Gastroesophageal sphincter (tissue), 3 donors: ENCODE measurements at regions not wholly inside any gene's neighbourhood (a gene's known extent, or its start where the extent isn't known, plus 50 kb on each side); places are given as distances from the start of the nearest gene placed in this dataset.

Source experiments
- CTCF ChIP-seq, 4 experiments: fragments of 200-600 bp in 2 of 4; fragments of 450-650 bp in 2 of 4; sonication (generic) in 1 of 4; IDR thresholded peaks; one replicate each; pipeline ENCODE4 v1.5.1; 2017 to 2019; ENCODE audit warnings: antibody characterized with exemption in 4 of 4, mild to moderate bottlenecking in 2 of 4, moderate library complexity in 2 of 4
- EP300 ChIP-seq: sonication (generic); formaldehyde crosslinking; IDR thresholded peaks from one replicate; pipeline ENCODE4 v1.6.1; 2017; ENCODE audit warnings: antibody characterized with exemption, mild to moderate bottlenecking
- POLR2A ChIP-seq, 2 donors: fragments of 450-650 bp; IDR thresholded peaks; one replicate each; pipeline ENCODE4 v1.6.1; 2017; ENCODE audit warnings: antibody characterized with exemption in 2 of 2, mild to moderate bottlenecking in 2 of 2, moderate library complexity in 1 of 2

GRCh38 chr4:173858471-173858870 lies 328.4 kb upstream of the HAND2 start:
- TF ChIP-seq POLR2A (IDR thresholded peaks at IDR 0.05) (no peak), EP300 (no peak), CTCF (IDR thresholded peaks at IDR 0.05) (no peak)
